Panc1 (cell line): ENCODE measurements at regions not wholly inside any gene's neighbourhood (a gene's known extent, or its start where the extent isn't known, plus 50 kb on each side); places are given as distances from the start of the nearest gene placed in this dataset.

Source experiments
- ATAC-seq: fragments of 200-7000 bp; cut with Tn5 transposase; 2 replicates; pipeline ENCODE4 v1.9.1; 2020; ENCODE audit warnings: mild to moderate bottlenecking, moderate library complexity
- BruUV-seq: library from RNA; stranded (reverse); fragments of 400-500 nt; replicated peaks from 2 replicates; lab custom pipeline; 2021; lab: Mats Ljungman, UMichigan
- CTCF ChIA-PET: fragments of 300-600 bp; sonication (Branson Sonifier 250); formaldehyde crosslinking; loops from one replicate; lab custom pipeline; 2022; ENCODE audit warnings: antibody characterized with exemption; lab: Charles Lee
- POLR2A ChIA-PET: fragments of 300-600 bp; sonication (Branson Sonifier 250); formaldehyde crosslinking; loops from one replicate; lab custom pipeline; 2022; ENCODE audit warnings: antibody characterized with exemption; lab: Charles Lee
- DNase-seq: peaks from one replicate; pipeline ENCODE4 v3.0.0-alpha.2; 2010; ENCODE audit warnings: low read depth, low spot score
- H3K27ac ChIP-seq: 2 replicates; pipeline ENCODE4 v1.5.1; 2011; ENCODE audit warnings: mild to moderate bottlenecking, low read length, inconsistent platforms
- H3K27me3 ChIP-seq: fragments of 200-500 bp; sonication (Bioruptor generic); 2 replicates; pipeline ENCODE4 v1.6.0; 2014; ENCODE audit warnings: low read length, inconsistent platforms; ENCODE audit not compliant: control insufficient read depth, insufficient read depth
- H3K36me3 ChIP-seq: fragments of 200-500 bp; sonication (Bioruptor generic); 2 replicates; pipeline ENCODE4 v1.5.1; 2014; ENCODE audit warnings: inconsistent platforms, mild to moderate bottlenecking, low read length, moderate library complexity; ENCODE audit not compliant: control insufficient read depth, insufficient read depth
- H3K4me1 ChIP-seq: 2 replicates; pipeline ENCODE4 v1.5.1; 2011; ENCODE audit warnings: inconsistent platforms, mild to moderate bottlenecking, low read length, moderate library complexity; ENCODE audit not compliant: control insufficient read depth, insufficient read depth
- H3K4me3 ChIP-seq, 2 experiments: 2 replicates each; pipeline ENCODE4 v1.5.1; 2011 to 2012; ENCODE audit warnings: low read depth in 2 of 2, low read length in 2 of 2, mild to moderate bottlenecking in 2 of 2, inconsistent platforms in 1 of 2, moderate library complexity in 1 of 2
- H3K9me3 ChIP-seq: fragments of 200-500 bp; sonication (Bioruptor generic); 2 replicates; pipeline ENCODE4 v1.5.1; 2014; ENCODE audit warnings: low read depth, mild to moderate bottlenecking, inconsistent platforms, low read length, moderate library complexity; ENCODE audit not compliant: control insufficient read depth, insufficient read depth
- CTCF ChIP-seq: fragments of 450-650 bp; IDR thresholded peaks from 2 replicates; pipeline ENCODE4 v1.5.1; 2017; ENCODE audit warnings: mild to moderate bottlenecking
- POLR2AphosphoS5 ChIP-seq: IDR thresholded peaks from 2 replicates; pipeline ENCODE4 v1.6.1; 2012; ENCODE audit warnings: mild to moderate bottlenecking, low read depth, low read length, moderate library complexity
- REST ChIP-seq, 2 experiments: IDR thresholded peaks; 2 replicates each; pipeline ENCODE4 v1.6.1; 2011 to 2012; ENCODE audit warnings: low read depth in 2 of 2, control low read depth in 1 of 2, low read length in 1 of 2, mild to moderate bottlenecking in 1 of 2, moderate library complexity in 1 of 2; ENCODE audit not compliant: insufficient read depth in 1 of 2
- SIN3A ChIP-seq: IDR thresholded peaks from 2 replicates; pipeline ENCODE4 v1.6.1; 2012; ENCODE audit warnings: low read depth, mild to moderate bottlenecking, low read length, moderate library complexity, borderline replicate concordance; ENCODE audit not compliant: insufficient read depth
- TCF7L2 ChIP-seq: IDR thresholded peaks from 2 replicates; pipeline ENCODE4 v1.6.1; 2011; ENCODE audit warnings: mild to moderate bottlenecking, low read depth, low read length, inconsistent platforms
- in situ Hi-C: cut with HindIII; loops from 2 replicates; pipeline ENCODE4 v1.10.0; 2016; ENCODE audit warnings: low sequenced_read_pairs, low pct_unique_long_range_greater_than_20kb
- intact Hi-C: fragments of 100-400 bp; cut with micrococcal nuclease; formaldehyde crosslinking; loops from one replicate; pipeline ENCODE4 v1.10.0; 2022; ENCODE audit not compliant: unreplicated experiment

- no peaks in the 10 kb centered on the region for H3K36me3 ChIP-seq
- H3K4me3 ChIP-seq = no peak overlapping the region
- ATAC-seq = no peak
- POLR2A ChIA-PET = no interaction called here
- H3K4me1 ChIP-seq = no peaks in the 10 kb centered on the region
- H3K27ac ChIP-seq = no peak overlapping the region
- DNase-seq = no peak
- CTCF ChIA-PET = no interaction called here
- H3K27me3 ChIP-seq = no peaks in the 10 kb centered on the region
- BruUV-seq = no TSS peak
- TF ChIP-seq REST (IDR thresholded peaks at IDR 0.05; ENCODE audit: insufficient read depth in 1 of 2, low read depth in 2 of 2, low read length in 1 of 2) (no peak), TCF7L2 (no peak), SIN3A (no peak), POLR2AphosphoS5 (no peak), CTCF (no peak)
- no peaks in the 10 kb centered on the region for H3K9me3 ChIP-seq
- in situ Hi-C loops = no loop called here
- intact Hi-C loops = no loop called here
Measured at GRCh38 chr1:187409341-187409740, 580.6 kb downstream of the PLA2G4A start.

GRCh38 chr1:187411118-187411517, 582.4 kb downstream of the PLA2G4A start:
- Histone ChIP-seq H3K27ac (no peak overlapping the region), H3K27me3 (no peaks in the 10 kb centered on the region), H3K36me3 (no peaks in the 10 kb centered on the region), H3K4me1 (no peaks in the 10 kb centered on the region), H3K4me3 (no peak overlapping the region), H3K9me3 (no peaks in the 10 kb centered on the region)
- intact Hi-C loops (no loop called here), in situ Hi-C loops (no loop called here)
- ATAC-seq (no peak), DNase-seq (no peak)
- CTCF ChIA-PET = no interaction called here
- TF ChIP-seq POLR2AphosphoS5 (no peak), TCF7L2 (no peak), CTCF (no peak), REST (IDR thresholded peaks at IDR 0.05; ENCODE audit: insufficient read depth in 1 of 2, low read depth in 2 of 2, low read length in 1 of 2) (no peak), SIN3A (no peak)
- BruUV-seq = no TSS peak
- POLR2A ChIA-PET = no interaction called here
